GM12878 (cell line): ENCODE measurements at regions not wholly inside any gene's neighbourhood (a gene's known extent, or its start where the extent isn't known, plus 50 kb on each side); places are given as distances from the start of the nearest gene placed in this dataset.
"Not testable (repeated sequence)": the region's sequence is repeated elsewhere in the genome, so short reads cannot be mapped to it uniquely, and the experiment has no call there.

Experiments used
- ATAC-seq: fragments of 200-7000 bp; cut with Tn5 transposase; 3 replicates; pipeline ENCODE4 v1.9.1; 2020; ENCODE audit warnings: mild to moderate bottlenecking, moderate library complexity
- BruUV-seq: library from RNA; stranded (reverse); fragments of 400-500 nt; replicated peaks from 2 replicates; lab custom pipeline; 2021; lab: Mats Ljungman, UMichigan
- CTCF ChIA-PET: fragments of 300-600 bp; sonication (Branson Sonifier 250); formaldehyde crosslinking; extraction: SDS; loops from one replicate; lab custom pipeline; 2021; ENCODE audit warnings: inconsistent platforms; lab: Yijun Ruan, JAX
- POLR2A ChIA-PET: fragments of 350-600 bp; formaldehyde crosslinking; extraction: SDS; loops from one replicate; lab custom pipeline; 2021; ENCODE audit warnings: inconsistent platforms; lab: Charles Lee
- RAD21 ChIA-PET: fragments of 300-600 bp; sonication (Branson Sonifier 250); formaldehyde crosslinking; loops from one replicate; lab custom pipeline; 2023; ENCODE audit warnings: antibody characterized with exemption; ENCODE audit not compliant: unreplicated experiment; lab: Charles Lee
- SMC1A ChIA-PET: fragments of 300-600 bp; sonication (Branson Sonifier 250); formaldehyde crosslinking; loops from one replicate; lab custom pipeline; 2023; ENCODE audit not compliant: unreplicated experiment, uncharacterized antibody; lab: Charles Lee
- DNase-seq: peaks from one replicate; pipeline ENCODE4 v3.0.0-alpha.2; 2011; ENCODE audit warnings: low read depth, low spot score
- FAIRE-seq: peaks from 3 replicates; lab custom pipeline; 2011; peaks lifted over from hg19 to GRCh38; lab: Jason Lieb, UNC
- H2AFZ ChIP-seq: 2 replicates; pipeline ENCODE4 v1.6.0; 2011; ENCODE audit warnings: low read depth, low read length, control low read depth; ENCODE audit not compliant: control insufficient read depth
- H3K27ac ChIP-seq: 2 replicates; pipeline ENCODE4 v1.5.1; 2011; ENCODE audit warnings: control low read depth; ENCODE audit not compliant: control insufficient read depth, insufficient read depth
- H3K27me3 ChIP-seq, 2 experiments: replicated peaks in 1 of 2; 2 replicates each; pipeline versions ENCODE4 v1.6.0 to v1.6.1; 2011; ENCODE audit warnings: low read length in 1 of 2; ENCODE audit not compliant: control insufficient read depth in 2 of 2, insufficient read depth in 2 of 2
- H3K36me3 ChIP-seq, 2 experiments: 2 replicates each; pipeline ENCODE4 v1.5.1; 2011; ENCODE audit warnings: low read length in 1 of 2; ENCODE audit not compliant: control insufficient read depth in 2 of 2, insufficient read depth in 2 of 2
- H3K4me1 ChIP-seq: 2 replicates; pipeline ENCODE4 v1.6.1; 2011; ENCODE audit warnings: mild to moderate bottlenecking, low read length, moderate library complexity, mixed read lengths; ENCODE audit not compliant: control insufficient read depth, insufficient read depth
- H3K4me2 ChIP-seq: 2 replicates; pipeline ENCODE4 v1.6.0; 2011; ENCODE audit warnings: control low read depth; ENCODE audit not compliant: control insufficient read depth, insufficient read depth
- H3K4me3 ChIP-seq: fragments of 200-600 bp; sonication (generic); 2 replicates; pipeline ENCODE4 v1.5.1; 2016
- H3K79me2 ChIP-seq: 2 replicates; pipeline ENCODE4 v1.6.0; 2011; ENCODE audit warnings: low read length; ENCODE audit not compliant: control insufficient read depth, insufficient read depth
- H3K9ac ChIP-seq: 2 replicates; pipeline ENCODE4 v1.8.0; 2011; ENCODE audit warnings: low read length, control low read depth, mixed read lengths; ENCODE audit not compliant: control insufficient read depth, insufficient read depth
- H3K9me3 ChIP-seq: replicated peaks from 3 replicates; pipeline ENCODE4 v1.5.1; 2011; ENCODE audit warnings: mild to moderate bottlenecking, low read length; ENCODE audit not compliant: control insufficient read depth, insufficient read depth
- H4K20me1 ChIP-seq: 2 replicates; pipeline ENCODE4 v1.6.0; 2011; ENCODE audit not compliant: control insufficient read depth, insufficient read depth
- EED ChIP-seq: sonication (generic); IDR thresholded peaks from 2 replicates; pipeline ENCODE4 v1.6.1; 2016; ENCODE audit warnings: antibody characterized with exemption, low read depth
- EGR1 ChIP-seq, 2 experiments: IDR thresholded peaks; 1 replicate in 1 of 2; 2 replicates in 1 of 2; pipeline ENCODE4 v1.6.1; 2011 to 2012; ENCODE audit warnings: low read depth in 2 of 2, low read length in 2 of 2, borderline replicate concordance in 1 of 2, mild to moderate bottlenecking in 1 of 2, moderate library complexity in 1 of 2
- IKZF2 ChIP-seq, 2 experiments: fragments of 450-650 bp; IDR thresholded peaks; 2 replicates each; pipeline ENCODE4 v1.6.1; 2017; ENCODE audit warnings: mild to moderate bottlenecking in 2 of 2, moderate library complexity in 2 of 2
- NFIC ChIP-seq: IDR thresholded peaks from 2 replicates; pipeline ENCODE4 v1.6.1; 2012; ENCODE audit warnings: low read depth, mild to moderate bottlenecking, inconsistent platforms, low read length, moderate library complexity
- POLR2A ChIP-seq: IDR thresholded peaks from 2 replicates; pipeline ENCODE4 v1.6.1; 2011; ENCODE audit warnings: low read depth, mild to moderate bottlenecking, low read length
- RUNX3 ChIP-seq: IDR thresholded peaks from 2 replicates; pipeline ENCODE4 v1.6.1; 2012; ENCODE audit warnings: low read length, inconsistent platforms
- SMAD5 ChIP-seq: IDR thresholded peaks from 2 replicates; pipeline ENCODE4 v1.6.1; 2016; ENCODE audit warnings: antibody characterized with exemption, low read depth
- TAF1 ChIP-seq: IDR thresholded peaks from 2 replicates; pipeline ENCODE4 v1.6.1; 2011; ENCODE audit warnings: mild to moderate bottlenecking, low read depth, low read length, borderline replicate concordance
- TARDBP ChIP-seq: IDR thresholded peaks from 2 replicates; pipeline ENCODE4 v1.6.1; 2016; ENCODE audit warnings: borderline replicate concordance
- TCF12 ChIP-seq: IDR thresholded peaks from 2 replicates; pipeline ENCODE4 v1.6.1; 2011; ENCODE audit warnings: low read depth, mild to moderate bottlenecking, low read length
- WGBS: methylation state at CpG from one replicate; pipeline ENCODE4 v1.1.6; 2016; ENCODE audit warnings: low lambda C conversion rate; ENCODE audit not compliant: insufficient replicate concordance, insufficient coverage; ENCODE audit errors: missing lambda C conversion rate; 5-methylcytosine and 5-hydroxymethylcytosine counted together
- in situ Hi-C: fragments of 300-500 bp; cut with MboI; formaldehyde crosslinking; loops from 9 replicates; pipeline ENCODE4 v1.14.3; 2018; ENCODE audit warnings: mixed read lengths
- intact Hi-C: fragments of 100-400 bp; cut with micrococcal nuclease; formaldehyde crosslinking; loops from one replicate; pipeline ENCODE4 v1.14.2; 2022; ENCODE audit not compliant: unreplicated experiment
- TF ChIP-seq, protein P1 (sequence below): IDR thresholded peaks from 2 replicates; pipeline ENCODE4 v1.6.1; 2011; ENCODE audit warnings: borderline replicate concordance, low read depth, mild to moderate bottlenecking, moderate library complexity, low read length; ENCODE audit not compliant: insufficient read depth, poor library complexity, severe bottlenecking
- TF ChIP-seq, protein P2 (sequence below): fragments of 450-650 bp; IDR thresholded peaks from 2 replicates; pipeline ENCODE4 v1.6.1; 2016; ENCODE audit warnings: mild to moderate bottlenecking
- TF ChIP-seq, protein P3 (sequence below): fragments of 450-650 bp; IDR thresholded peaks from 2 replicates; pipeline ENCODE4 v1.6.1; 2017; ENCODE audit warnings: mild to moderate bottlenecking, moderate library complexity

DNA sequence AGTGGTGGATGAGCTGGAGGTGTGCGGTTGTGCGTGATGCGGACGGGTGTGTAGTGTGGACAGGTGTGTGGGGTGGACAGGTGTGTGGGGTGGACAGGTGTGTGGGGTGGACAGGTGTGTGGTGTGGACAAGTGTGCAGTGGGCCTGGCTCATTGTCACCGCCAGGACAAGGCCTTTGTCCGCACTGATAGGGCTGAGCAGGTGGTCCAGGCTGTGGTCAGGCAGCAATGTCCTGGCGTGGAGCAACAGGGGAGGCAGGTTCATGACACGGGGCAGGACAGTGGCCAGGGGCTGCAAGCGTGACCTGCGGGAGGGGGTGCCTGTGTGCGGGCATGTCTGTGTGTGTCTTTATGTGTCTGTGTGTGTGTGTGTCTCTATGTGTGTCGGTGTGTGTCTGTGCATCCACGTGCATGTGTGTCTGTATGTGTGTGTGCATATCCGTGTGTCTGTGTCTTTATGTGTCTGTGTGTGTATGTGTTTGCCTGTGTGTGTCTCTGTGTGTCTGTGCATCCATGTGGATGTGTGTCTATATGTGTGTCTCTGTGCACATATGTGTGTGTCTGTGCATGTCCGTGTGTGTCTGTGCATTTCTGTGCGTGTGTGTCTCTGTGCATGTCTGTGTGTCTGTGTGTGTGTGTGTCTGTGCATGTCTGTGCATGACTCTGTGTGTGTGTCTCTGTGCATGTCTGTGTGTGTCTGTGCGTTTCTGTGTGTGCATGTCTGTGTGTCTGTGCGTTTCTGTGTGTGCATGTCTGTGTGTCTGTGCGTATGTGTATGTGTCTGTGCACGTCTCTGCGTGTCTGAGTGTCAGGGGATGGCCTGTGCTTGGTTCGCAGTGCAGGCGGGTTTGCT, 161.0 kb downstream of the TMEM121 start (continued):
- TF ChIP-seq, protein P1, sequence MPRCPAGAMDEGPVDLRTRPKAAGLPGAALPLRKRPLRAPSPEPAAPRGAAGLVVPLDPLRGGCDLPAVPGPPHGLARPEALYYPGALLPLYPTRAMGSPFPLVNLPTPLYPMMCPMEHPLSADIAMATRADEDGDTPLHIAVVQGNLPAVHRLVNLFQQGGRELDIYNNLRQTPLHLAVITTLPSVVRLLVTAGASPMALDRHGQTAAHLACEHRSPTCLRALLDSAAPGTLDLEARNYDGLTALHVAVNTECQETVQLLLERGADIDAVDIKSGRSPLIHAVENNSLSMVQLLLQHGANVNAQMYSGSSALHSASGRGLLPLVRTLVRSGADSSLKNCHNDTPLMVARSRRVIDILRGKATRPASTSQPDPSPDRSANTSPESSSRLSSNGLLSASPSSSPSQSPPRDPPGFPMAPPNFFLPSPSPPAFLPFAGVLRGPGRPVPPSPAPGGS = peak; percentile 63
- TF ChIP-seq TARDBP (0 out of 2 replicates have a peak, but pooled peaks have one; percentile 1), POLR2A (0 out of 2 replicates have a peak, but pooled peaks have one; percentile 41), SMAD5 (0 out of 2 replicates have a peak, but pooled peaks have one; percentile 12), TCF12 (0 out of 2 replicates have a peak, but pooled peaks have one; percentile 9), RUNX3 (peak; percentile 20; the same call in 1 of the 2 replicates)
- TF ChIP-seq, protein P2, sequence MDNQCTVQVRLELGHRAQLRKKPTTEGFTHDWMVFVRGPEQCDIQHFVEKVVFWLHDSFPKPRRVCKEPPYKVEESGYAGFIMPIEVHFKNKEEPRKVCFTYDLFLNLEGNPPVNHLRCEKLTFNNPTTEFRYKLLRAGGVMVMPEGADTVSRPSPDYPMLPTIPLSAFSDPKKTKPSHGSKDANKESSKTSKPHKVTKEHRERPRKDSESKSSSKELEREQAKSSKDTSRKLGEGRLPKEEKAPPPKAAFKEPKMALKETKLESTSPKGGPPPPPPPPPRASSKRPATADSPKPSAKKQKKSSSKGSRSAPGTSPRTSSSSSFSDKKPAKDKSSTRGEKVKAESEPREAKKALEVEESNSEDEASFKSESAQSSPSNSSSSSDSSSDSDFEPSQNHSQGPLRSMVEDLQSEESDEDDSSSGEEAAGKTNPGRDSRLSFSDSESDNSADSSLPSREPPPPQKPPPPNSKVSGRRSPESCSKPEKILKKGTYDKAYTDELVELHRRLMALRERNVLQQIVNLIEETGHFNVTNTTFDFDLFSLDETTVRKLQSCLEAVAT = peak; percentile 86

- POLR2A ChIA-PET, DNase-seq, in situ Hi-C loops, H4K20me1 ChIP-seq, H3K9me3 ChIP-seq, BruUV-seq, H3K4me3 ChIP-seq, H3K36me3 ChIP-seq, H3K27me3 ChIP-seq, H2AFZ ChIP-seq, FAIRE-seq, CTCF ChIA-PET, RAD21 ChIA-PET, SMC1A ChIA-PET: not testable (repeated sequence)
- intact Hi-C loops = loop anchor here (5.0 kb wide), 1 partner anchor 121 kb away; no protein-coding TSS in a partner anchor
- Histone ChIP-seq H3K27ac (peak overlapping the region; percentile 82), H3K4me2 (peak overlapping the region; percentile 35; the same call in 1 of the 2 replicates), H3K9ac (peak overlapping the region; percentile 54; the same call in 1 of the 2 replicates), H3K79me2 (peaks cover 31% of the 10 kb centered on the region), H3K4me1 (peaks cover 64% of the 10 kb centered on the region)
- ATAC-seq = peak; percentile 50
- 2% methylated on average over 10 of the region's 11 CpGs for WGBS
- TF ChIP-seq, protein P3, sequence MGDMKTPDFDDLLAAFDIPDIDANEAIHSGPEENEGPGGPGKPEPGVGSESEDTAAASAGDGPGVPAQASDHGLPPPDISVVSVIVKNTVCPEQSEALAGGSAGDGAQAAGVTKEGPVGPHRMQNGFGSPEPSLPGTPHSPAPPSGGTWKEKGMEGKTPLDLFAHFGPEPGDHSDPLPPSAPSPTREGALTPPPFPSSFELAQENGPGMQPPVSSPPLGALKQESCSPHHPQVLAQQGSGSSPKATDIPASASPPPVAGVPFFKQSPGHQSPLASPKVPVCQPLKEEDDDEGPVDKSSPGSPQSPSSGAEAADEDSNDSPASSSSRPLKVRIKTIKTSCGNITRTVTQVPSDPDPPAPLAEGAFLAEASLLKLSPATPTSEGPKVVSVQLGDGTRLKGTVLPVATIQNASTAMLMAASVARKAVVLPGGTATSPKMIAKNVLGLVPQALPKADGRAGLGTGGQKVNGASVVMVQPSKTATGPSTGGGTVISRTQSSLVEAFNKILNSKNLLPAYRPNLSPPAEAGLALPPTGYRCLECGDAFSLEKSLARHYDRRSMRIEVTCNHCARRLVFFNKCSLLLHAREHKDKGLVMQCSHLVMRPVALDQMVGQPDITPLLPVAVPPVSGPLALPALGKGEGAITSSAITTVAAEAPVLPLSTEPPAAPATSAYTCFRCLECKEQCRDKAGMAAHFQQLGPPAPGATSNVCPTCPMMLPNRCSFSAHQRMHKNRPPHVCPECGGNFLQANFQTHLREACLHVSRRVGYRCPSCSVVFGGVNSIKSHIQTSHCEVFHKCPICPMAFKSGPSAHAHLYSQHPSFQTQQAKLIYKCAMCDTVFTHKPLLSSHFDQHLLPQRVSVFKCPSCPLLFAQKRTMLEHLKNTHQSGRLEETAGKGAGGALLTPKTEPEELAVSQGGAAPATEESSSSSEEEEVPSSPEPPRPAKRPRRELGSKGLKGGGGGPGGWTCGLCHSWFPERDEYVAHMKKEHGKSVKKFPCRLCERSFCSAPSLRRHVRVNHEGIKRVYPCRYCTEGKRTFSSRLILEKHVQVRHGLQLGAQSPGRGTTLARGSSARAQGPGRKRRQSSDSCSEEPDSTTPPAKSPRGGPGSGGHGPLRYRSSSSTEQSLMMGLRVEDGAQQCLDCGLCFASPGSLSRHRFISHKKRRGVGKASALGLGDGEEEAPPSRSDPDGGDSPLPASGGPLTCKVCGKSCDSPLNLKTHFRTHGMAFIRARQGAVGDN = 0 out of 2 replicates have a peak, but pooled peaks have one; percentile 43
- TF ChIP-seq TAF1 (0 out of 2 replicates have a peak, but pooled peaks have one; percentile 30), EED (peak; percentile 45; the same call in 1 of the 2 replicates), IKZF2 (IDR thresholded peaks at IDR 0.05) (0 out of 4 replicates have a peak, but pooled peaks of 1 of the 2 experiments have one; percentile 23), EGR1 (IDR thresholded peaks at IDR 0.05; ENCODE audit: borderline replicate concordance in 1 of 2, low read depth in 2 of 2, low read length in 2 of 2) (peak in 1 of 2 experiments; percentile 75; a peak in 2 of 3 replicates), NFIC (peak; percentile 16; the same call in 1 of the 2 replicates)
Observed at GRCh38 chr14:105688023-105688351, 161.6 kb downstream of the TMEM121 start.
